Myocyte (in vitro differentiated cells): ENCODE measurements at regions not wholly inside any gene's neighbourhood (a gene's known extent, or its start where the extent isn't known, plus 50 kb on each side); places are given as distances from the start of the nearest gene placed in this dataset.

ENCODE experiments used
- DNase-seq: peaks from one replicate; pipeline ENCODE4 v3.0.0-alpha.2; 2012; ENCODE audit warnings: low read depth

GRCh38 chr22:48179571-48180546, 1417.4 kb downstream of the TBC1D22A start:
- no peak for DNase-seq

GRCh38 chr22:48178536-48178935, 1416.1 kb downstream of the TBC1D22A start:
- DNase-seq: no peak

DNA sequence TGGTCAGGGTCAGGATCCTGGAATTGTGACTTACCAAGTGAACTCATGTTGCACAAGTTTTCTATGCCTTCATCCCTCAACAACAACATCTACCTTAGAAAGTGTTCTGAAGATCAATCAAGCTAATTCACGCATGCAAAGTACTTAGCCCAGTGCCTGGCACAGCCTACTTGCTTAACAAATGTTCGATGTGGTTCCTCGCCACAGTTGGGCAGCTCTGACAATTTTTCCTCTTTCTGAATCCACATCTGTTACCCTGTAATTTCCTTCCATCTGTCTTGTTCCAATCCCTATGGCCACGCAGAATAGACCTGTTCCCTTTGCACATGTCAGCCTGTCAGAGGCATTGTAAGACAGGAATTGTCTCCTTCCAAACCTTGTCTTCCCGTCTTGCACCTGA, 1415.2 kb downstream of the TBC1D22A start:
- DNase-seq: no peak

- no peak for DNase-seq
Measured at GRCh38 chr22:48175721-48176120, 1413.3 kb downstream of the TBC1D22A start.

- DNase-seq: no peak
Measured at GRCh38 chr22:48173773-48174160, 1411.3 kb downstream of the TBC1D22A start.

- no peak for DNase-seq
Measured at GRCh38 chr22:48173061-48173772, 1410.8 kb downstream of the TBC1D22A start.

DNA sequence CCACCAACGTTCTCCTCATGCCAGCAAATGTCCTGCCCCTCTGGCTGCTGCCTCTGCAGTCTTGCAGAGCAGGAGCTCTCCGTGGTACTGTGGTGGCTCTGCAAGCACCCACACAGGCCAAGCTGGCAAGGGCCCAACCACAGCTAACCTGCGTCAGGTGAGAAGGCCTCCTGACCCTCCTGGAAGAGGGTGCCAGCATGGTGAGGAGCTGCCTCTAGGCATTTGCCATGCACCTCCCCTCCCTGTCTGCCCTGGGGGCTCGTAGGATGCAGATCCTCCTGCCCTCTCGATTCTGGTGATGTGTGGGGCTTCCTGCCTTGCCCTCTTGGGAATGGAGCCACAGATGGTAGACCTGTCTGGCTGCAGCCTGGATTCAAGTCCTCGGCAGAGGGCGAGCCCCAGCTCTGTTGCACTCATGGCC, 1408.8 kb downstream of the TBC1D22A start:
- DNase-seq: no peak

GRCh38 chr22:48169227-48169626, 1406.8 kb downstream of the TBC1D22A start:
- no peak for DNase-seq

- DNase-seq: no peak
Measured at GRCh38 chr22:48167238-48167637, 1404.8 kb downstream of the TBC1D22A start.

DNA sequence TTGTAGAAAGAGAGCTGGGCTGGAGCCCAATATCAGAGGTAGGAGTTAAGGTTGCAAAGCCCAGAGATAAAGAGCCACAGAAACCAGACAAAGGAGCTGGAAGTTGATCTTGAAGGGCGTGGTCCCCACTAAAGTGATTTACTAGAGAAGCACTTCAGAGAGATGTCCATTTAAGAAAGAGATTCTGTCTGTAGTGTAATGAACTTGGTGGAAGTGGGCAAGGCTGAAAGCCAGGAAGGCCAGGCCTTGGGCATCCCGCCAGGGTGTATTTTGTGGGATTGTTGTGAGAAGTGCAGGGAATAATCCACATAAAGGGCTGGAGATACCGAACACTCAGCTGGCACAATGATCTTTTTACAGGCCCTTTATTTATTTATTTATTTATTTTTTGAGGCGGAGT, 1398.8 kb downstream of the TBC1D22A start:
- DNase-seq: no peak

DNA sequence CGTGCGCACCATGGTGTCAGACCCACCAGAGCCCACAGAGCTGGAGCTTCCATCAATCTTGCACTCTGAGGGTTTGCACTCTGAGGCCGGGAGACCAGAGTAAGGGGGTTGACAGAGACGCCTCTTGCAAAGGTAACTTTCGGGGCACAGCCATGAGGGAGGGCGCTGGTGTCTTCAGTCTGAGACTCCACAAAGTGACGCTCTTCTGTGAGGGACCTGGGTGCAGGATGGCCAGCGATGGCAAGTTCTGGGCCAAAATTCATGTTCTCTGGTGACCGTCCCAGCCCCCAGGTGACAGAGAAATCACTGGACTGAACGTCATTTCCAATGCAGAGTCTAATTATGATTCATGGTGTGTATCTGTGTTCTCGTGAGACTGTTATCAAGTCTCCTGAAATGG, 1395.2 kb downstream of the TBC1D22A start:
- no peak for DNase-seq

DNA sequence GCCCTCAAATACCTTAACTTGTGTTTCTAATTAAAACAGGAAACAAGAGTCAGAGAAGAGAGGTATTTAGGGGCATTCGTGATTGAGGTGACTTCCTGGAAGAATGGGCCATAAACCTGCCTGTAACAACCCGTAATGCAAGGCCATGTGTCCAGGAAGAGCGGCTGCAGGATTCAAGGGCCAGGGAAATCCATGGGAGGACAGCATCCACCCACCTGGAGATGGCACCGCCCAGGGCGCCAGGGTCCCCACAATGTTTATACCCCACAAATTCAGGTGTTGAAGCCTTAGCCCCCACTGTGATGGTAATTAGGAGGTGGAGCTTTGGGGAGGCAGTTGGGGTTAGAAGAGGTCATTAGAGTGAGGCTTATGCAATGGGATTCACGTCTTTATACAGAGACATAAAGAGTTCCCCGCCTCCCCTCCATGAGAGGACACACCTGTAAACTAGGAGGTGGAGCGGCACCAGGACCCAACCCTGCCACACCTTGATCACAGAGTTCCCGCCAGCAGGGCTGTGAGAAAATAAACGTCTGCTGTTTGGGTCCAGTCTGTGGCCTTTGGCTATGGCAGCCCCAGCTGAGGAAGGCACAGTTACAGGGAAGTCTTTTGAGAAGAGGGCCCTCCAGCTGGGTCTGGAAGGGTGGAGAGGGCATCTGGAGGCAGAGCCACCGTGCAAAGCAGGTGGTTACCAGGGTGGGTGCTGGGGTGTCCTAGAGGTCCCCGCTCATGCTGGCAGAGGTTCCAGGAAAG, 1394.3 kb downstream of the TBC1D22A start:
- no peak for DNase-seq

- no peak for DNase-seq
Measured at GRCh38 chr22:48155446-48155845, 1393.0 kb downstream of the TBC1D22A start.

DNA sequence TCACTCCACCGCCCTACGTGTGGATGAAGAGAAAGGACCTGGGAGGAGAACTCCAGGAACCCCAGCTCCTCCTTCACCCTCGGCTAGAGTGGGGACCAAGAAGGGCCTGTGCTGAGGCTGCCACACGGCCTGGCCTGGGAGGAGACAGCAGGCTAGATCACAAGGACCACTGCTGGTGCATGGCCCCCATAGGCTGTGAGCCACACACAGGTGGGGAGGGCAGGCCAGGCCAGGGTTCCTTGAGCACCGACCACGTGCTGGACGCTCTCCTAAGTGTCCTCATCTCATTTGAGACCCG, 1392.4 kb downstream of the TBC1D22A start:
- DNase-seq: no peak

DNA sequence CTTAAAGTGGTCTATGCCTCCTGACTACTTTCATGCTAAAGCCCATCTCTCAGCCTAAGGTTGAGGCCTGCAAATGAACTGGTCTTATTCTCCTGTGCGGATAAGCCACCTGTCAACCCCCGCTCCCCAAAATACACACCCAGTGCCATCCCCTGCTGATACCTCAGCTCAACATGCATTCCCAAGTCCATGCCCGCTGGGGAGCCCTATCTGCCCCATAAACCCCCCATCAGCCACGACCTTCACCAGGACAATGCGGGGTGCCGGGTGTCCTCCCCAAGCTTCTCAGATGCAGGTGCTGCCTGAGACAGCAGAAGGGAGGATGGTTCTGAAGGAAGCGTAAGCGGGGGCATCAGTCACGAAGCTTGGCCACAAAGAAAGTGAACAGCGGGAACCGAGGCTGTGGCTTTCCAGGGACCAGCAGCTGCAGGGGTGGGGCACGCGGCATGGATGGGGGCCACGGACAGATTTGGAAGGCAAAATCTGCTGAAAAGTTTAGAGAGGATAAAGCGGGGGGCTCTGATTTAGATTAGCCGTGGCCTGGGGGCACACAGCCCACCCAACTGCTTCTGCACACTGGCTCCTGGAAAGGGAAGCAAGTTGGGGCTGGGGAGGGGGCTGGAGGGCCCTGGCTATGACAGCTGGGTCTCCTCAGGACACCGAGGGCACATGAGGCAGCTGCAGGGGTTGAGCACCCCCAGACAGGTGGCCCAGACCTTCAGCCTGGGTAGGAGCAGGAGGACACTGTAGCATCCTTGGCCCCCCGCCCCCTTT, 1391.9 kb downstream of the TBC1D22A start:
- DNase-seq: no peak

DNA sequence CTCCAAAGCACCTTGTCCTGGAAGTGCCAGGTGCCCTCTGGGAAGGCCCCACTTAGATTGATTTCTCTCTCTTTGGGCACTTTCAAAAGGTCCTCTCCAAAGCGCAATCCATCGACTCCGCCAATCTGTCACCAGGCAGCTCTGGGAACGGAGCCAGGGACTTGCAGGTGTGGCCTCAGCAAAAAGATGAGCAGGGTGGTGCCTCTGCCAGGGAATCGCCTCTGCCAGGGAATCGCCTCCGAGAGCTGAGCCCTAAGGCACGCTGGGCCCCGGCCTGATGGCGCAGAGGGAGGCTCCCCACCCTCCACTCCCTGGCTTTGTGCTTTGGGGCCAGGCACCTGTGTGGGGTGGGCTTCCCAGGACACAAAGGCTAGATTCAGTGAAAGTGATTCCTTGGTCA, 1391.3 kb downstream of the TBC1D22A start:
- DNase-seq: no peak

- DNase-seq: no peak
Measured at GRCh38 chr22:48152916-48153315, 1390.5 kb downstream of the TBC1D22A start.

GRCh38 chr22:48152164-48152775, 1389.8 kb downstream of the TBC1D22A start:
- no peak for DNase-seq

- no peak for DNase-seq
Measured at GRCh38 chr22:48151641-48152040, 1389.2 kb downstream of the TBC1D22A start.

DNA sequence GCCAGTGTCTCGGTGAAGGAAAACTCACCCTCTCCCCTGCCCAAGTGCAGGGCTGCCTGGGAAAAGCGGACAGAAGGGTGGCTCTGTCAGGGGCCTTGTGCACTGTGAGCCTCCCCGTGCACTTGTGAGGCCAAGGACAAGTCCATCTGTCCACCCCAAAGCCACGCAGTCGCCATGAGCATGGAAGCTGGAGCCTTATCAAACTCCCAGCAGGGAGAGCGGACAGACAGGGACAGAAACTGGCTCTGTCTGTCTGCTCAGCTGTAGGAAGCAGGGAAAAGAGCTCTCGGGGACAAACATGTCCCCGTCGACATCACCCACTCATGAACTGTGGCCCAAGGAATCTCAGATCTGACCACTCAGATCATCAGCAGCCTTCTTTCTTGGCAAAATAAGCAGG, 1385.4 kb downstream of the TBC1D22A start:
- no peak for DNase-seq

DNA sequence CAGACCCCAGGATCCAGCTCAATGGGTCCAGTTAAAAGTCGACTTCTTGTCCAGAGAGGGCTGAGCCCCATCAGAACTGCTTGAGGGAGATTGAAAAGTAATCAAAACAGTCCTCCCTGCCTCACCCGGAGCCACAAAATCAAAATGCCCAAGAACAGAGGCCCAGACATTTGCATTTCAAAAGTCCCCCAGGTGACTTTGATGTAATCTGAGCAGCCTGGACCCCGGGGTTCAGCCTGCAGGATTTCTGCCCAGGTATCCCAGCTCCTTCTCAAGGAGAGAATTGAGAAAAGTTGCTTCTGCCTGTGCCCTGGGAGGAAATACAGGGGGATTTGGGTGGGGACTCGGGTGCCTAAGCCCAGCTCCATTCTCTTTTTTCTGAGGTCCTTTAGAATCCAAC, 1385.0 kb downstream of the TBC1D22A start:
- no peak for DNase-seq
